Heart left ventricle (tissue), 16 donors: ENCODE measurements at regions not wholly inside any gene's neighbourhood (a gene's known extent, or its start where the extent isn't known, plus 50 kb on each side); places are given as distances from the start of the nearest gene placed in this dataset.

Experiments used
- ATAC-seq, 4 donors: fragments of 200-7000 bp; cut with Tn5 transposase; one replicate each; pipeline ENCODE4 v1.9.1; 2020 to 2022; ENCODE audit warnings: moderate library complexity in 4 of 4, mild to moderate bottlenecking in 3 of 4, moderate number of reproducible peaks in 1 of 4
- DNase-seq, 5 donors: peaks; one replicate each; pipeline ENCODE4 v3.0.0-alpha.2; 2020
- H3K27ac ChIP-seq, 12 donors: fragments of 200-600 bp; sonication (generic) in 4 of 12; one replicate each; pipeline versions ENCODE4 v1.5.0 to v1.8.0; 2016 to 2022; ENCODE audit warnings: mild to moderate bottlenecking in 2 of 12
- H3K27me3 ChIP-seq, 9 donors: fragments of 200-600 bp; sonication (generic) in 2 of 9; one replicate each; pipeline versions ENCODE4 v1.5.1 to v1.8.0; 2016 to 2022; ENCODE audit warnings: mild to moderate bottlenecking in 3 of 9
- H3K36me3 ChIP-seq, 9 donors: fragments of 200-600 bp; sonication (generic) in 2 of 9; one replicate each; pipeline versions ENCODE4 v1.5.0 to v1.8.0; 2018 to 2022; ENCODE audit warnings: mild to moderate bottlenecking in 2 of 9
- H3K4me1 ChIP-seq, 12 donors: fragments of 200-600 bp; sonication (generic) in 4 of 12; one replicate each; pipeline versions ENCODE4 v1.5.0 to v1.8.0; 2016 to 2022; ENCODE audit warnings: mild to moderate bottlenecking in 3 of 12
- H3K4me3 ChIP-seq, 12 donors: fragments of 200-600 bp; sonication (generic) in 4 of 12; one replicate each; pipeline versions ENCODE4 v1.5.0 to v1.8.0; 2017 to 2022; ENCODE audit warnings: mild to moderate bottlenecking in 9 of 12, moderate library complexity in 4 of 12
- H3K9me3 ChIP-seq, 12 donors: fragments of 200-600 bp; sonication (generic) in 4 of 12; one replicate each; pipeline versions ENCODE4 v1.5.0 to v1.8.0; 2016 to 2022; ENCODE audit warnings: mild to moderate bottlenecking in 1 of 12
- CTCF ChIP-seq, 12 donors: fragments of 200-600 bp; sonication (generic) in 4 of 12; IDR thresholded peaks; one replicate each; pipeline versions ENCODE4 v1.5.0 to v1.8.0; 2018 to 2022; ENCODE audit warnings: antibody characterized with exemption in 12 of 12, mild to moderate bottlenecking in 5 of 12
- POLR2A ChIP-seq, 2 donors: fragments of 450-650 bp; IDR thresholded peaks; one replicate each; pipeline ENCODE4 v1.6.1; 2017; ENCODE audit warnings: antibody characterized with exemption in 2 of 2, mild to moderate bottlenecking in 2 of 2, moderate library complexity in 2 of 2
- WGBS, 4 donors: extraction: QIAGEN DNeasy Blood & Tissue Kit in 2 of 4; methylation state at CpG; one replicate each; pipeline versions ENCODE4 v1.1.5 to v1.1.7; 2013 to 2018; 5-methylcytosine and 5-hydroxymethylcytosine counted together
- intact Hi-C, 10 donors: fragments of 100-400 bp; cut with DNase I; formaldehyde crosslinking; loops; one replicate each; pipeline versions ENCODE4 v1.11.1 to v1.14.2; 2022
- donor health status: ischemic (EF 13 %, LVEDD 7.1; RV severe dilation, severe dysfunction).
- donor health status: healthy with polysubstance abuse.
- donor health status: DM: no; HTN: yes; CAD: no.
- donor health status: DM: no; HTN: no; CAD: no.
- donor health status: ischemic (EF 25% LVEDD 6.9; RV normal size, moderate dysfunction).
- donor health status: ischemic (EF 25% LVEDD 5.7; RV mildly dilated, moderate dysfunction).
- donor health status: healthy.
- donor health status: DM: yes; HTN: yes; CAD: no.
- donor health status: ischemic (EF 35%, LVEDD 5.7; RV mildly dilated, moderate dysfunction).
- donor health status: nonischemic (EF 11% LVEDD 7.7; RV severe dilation, severe dysfunction).
- donor health status: DM: yes; HTN: yes; CAD: no.
- donor health status: PGD.
- donor health status: ischemic (EF 29% LVEDD 5.4; RV normal size, mild dysfunction).
- donor health status: nonischemic (EF 23%, LVEDD 6.1; RV moderate dilation, normal function).

- no peak overlapping the region for H3K4me3 ChIP-seq
- ATAC-seq, result no peak
- intact Hi-C loops, result no loop called here
- H3K27ac ChIP-seq, result no peak overlapping the region
- H3K9me3 ChIP-seq, result no peaks in the 10 kb centered on the region
- TF ChIP-seq CTCF (IDR thresholded peaks at IDR 0.05) (no peak), POLR2A (IDR thresholded peaks at IDR 0.05) (no peak)
- WGBS, 4 donors, result 66 to 79% (median 69%) methylated on average over 3 of the region's 3 CpGs
- H3K4me1 ChIP-seq, result no peaks in the 10 kb centered on the region
- DNase-seq, result no peak
- H3K36me3 ChIP-seq, result no peaks in the 10 kb centered on the region
- no peaks in the 10 kb centered on the region for H3K27me3 ChIP-seq
Observed at GRCh38 chr16:51670527-51670926, 519.5 kb upstream of the SALL1 start.

DNA sequence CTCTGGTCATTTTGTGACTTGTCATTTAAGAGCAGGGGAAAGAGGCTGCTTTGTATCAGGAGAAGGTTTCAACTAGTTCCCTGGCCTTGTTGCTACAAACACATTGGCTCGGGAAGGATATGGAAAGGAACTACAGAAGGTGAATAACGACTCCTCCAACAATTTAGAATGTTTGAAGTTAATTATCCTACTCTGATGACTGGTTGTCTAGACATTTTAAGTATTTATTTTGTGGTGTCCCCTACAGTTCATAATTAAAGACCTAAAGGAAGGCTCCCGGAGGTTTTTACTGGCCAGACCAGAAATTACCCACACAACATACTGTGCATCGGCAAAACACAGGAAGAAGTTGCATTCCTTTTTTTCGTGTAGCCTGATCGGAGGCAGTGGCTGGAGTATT is 515.8 kb upstream of the SALL1 start:
- TF ChIP-seq POLR2A (IDR thresholded peaks at IDR 0.05) (no peak), CTCF (IDR thresholded peaks at IDR 0.05) (no peak)
- Histone ChIP-seq H3K4me3 (no peak overlapping the region), H3K27me3 (no peaks in the 10 kb centered on the region), H3K4me1 (no peaks in the 10 kb centered on the region), H3K36me3 (no peaks in the 10 kb centered on the region), H3K27ac (no peak overlapping the region), H3K9me3 (no peaks in the 10 kb centered on the region)
- intact Hi-C loops, result no loop called here
- 57 to 73% (median 59%) methylated on average over 6 of the region's 6 CpGs for WGBS, 4 donors
- ATAC-seq (no peak), DNase-seq (no peak)

DNA sequence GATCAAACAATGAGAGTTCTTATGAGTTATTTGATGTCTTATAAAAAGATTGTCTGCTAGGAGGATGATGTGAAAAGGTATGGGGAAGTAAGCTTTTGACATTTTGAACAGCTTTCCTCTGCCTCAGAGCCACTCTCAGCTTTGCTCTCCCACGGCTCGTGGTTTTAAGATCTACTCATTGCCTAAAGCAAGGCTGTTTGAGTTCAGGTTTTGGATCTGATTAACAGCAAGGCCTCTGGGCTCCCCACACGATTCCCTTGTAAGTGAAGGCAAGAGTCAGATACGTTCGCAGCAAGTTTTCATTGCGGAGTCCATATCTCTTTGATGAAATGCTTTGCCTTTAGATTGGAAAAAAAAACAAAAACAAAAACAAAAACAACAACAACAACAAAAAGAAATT is 515.0 kb upstream of the SALL1 start:
- Histone ChIP-seq H3K27ac (no peak overlapping the region), H3K4me1 (no peaks in the 10 kb centered on the region), H3K4me3 (no peak overlapping the region), H3K27me3 (no peaks in the 10 kb centered on the region), H3K9me3 (no peaks in the 10 kb centered on the region), H3K36me3 (no peaks in the 10 kb centered on the region)
- 53 to 68% (median 63%) methylated on average over 6 of the region's 6 CpGs for WGBS, 4 donors
- DNase-seq, result no peak
- TF ChIP-seq POLR2A (IDR thresholded peaks at IDR 0.05) (no peak), CTCF (IDR thresholded peaks at IDR 0.05) (no peak)
- intact Hi-C loops, result no loop called here
- ATAC-seq, result no peak

- Histone ChIP-seq H3K4me1 (no peaks in the 10 kb centered on the region), H3K36me3 (no peaks in the 10 kb centered on the region), H3K4me3 (no peak overlapping the region), H3K27me3 (no peaks in the 10 kb centered on the region), H3K9me3 (no peaks in the 10 kb centered on the region), H3K27ac (no peak overlapping the region)
- WGBS, 4 donors, result 67 to 82% (median 80%) methylated on average over 7 of the region's 7 CpGs
- intact Hi-C loops, result no loop called here
- no peak for ATAC-seq
- TF ChIP-seq POLR2A (IDR thresholded peaks at IDR 0.05) (no peak), CTCF (IDR thresholded peaks at IDR 0.05) (no peak)
- no peak for DNase-seq
Observed at GRCh38 chr16:51665436-51665998, 514.4 kb upstream of the SALL1 start.
